Sciatic nerve (tissue), 2 donors: ENCODE measurements at regions not wholly inside any gene's neighbourhood (a gene's known extent, or its start where the extent isn't known, plus 50 kb on each side); places are given as distances from the start of the nearest gene placed in this dataset.

Experiments used
- ATAC-seq: fragments of 200-7000 bp; cut with Tn5 transposase; one replicate; pipeline ENCODE4 v1.9.1; 2020; ENCODE audit warnings: mild to moderate bottlenecking, moderate library complexity
- DNase-seq: peaks from one replicate; pipeline ENCODE4 v3.0.0-alpha.2; 2020; ENCODE audit warnings: low spot score
- intact Hi-C: fragments of 100-400 bp; cut with DNase I; formaldehyde crosslinking; loops from one replicate; pipeline ENCODE4 v1.14.2; 2022
- donor health status: DM: no; HTN: no; CAD: no.
- donor health status: DM: no; HTN: no; CAD: no.

- ATAC-seq (no peak), DNase-seq (no peak)
- intact Hi-C loops, result no loop called here
These were observed 511.3 kb downstream of the FBXO15 start for GRCh38 chr18:73636355-73636754.

- DNase-seq (no peak), ATAC-seq (no peak)
- intact Hi-C loops, result no loop called here
These were observed 520.8 kb downstream of the FBXO15 start for GRCh38 chr18:73626859-73627258.

- intact Hi-C loops, result no loop called here
- ATAC-seq (no peak), DNase-seq (no peak)
These were observed 521.4 kb downstream of the FBXO15 start for GRCh38 chr18:73626221-73626620.

GRCh38 chr18:73621091-73621490, 526.5 kb downstream of the FBXO15 start:
- no peak for ATAC-seq
- intact Hi-C loops, result no loop called here
- DNase-seq, result no peak

GRCh38 chr18:73617981-73618380, 529.7 kb downstream of the FBXO15 start:
- no peak for DNase-seq
- intact Hi-C loops, result loop anchor here (1.0 kb wide), 1 partner anchor 18 kb away; no protein-coding TSS in a partner anchor
- no peak for ATAC-seq

GRCh38 chr18:73615506-73615905, 532.1 kb downstream of the FBXO15 start:
- no peak for ATAC-seq
- intact Hi-C loops, result no loop called here
- no peak for DNase-seq

GRCh38 chr18:73614812-73615211, 532.8 kb downstream of the FBXO15 start:
- ATAC-seq (no peak), DNase-seq (no peak)
- intact Hi-C loops, result no loop called here

GRCh38 chr18:73613706-73614340, 533.8 kb downstream of the FBXO15 start:
- intact Hi-C loops, result no loop called here
- DNase-seq (no peak), ATAC-seq (no peak)

- no peak for DNase-seq
- intact Hi-C loops, result no loop called here
- ATAC-seq, result no peak
These were observed 549.6 kb downstream of the FBXO15 start for GRCh38 chr18:73597832-73598615.

- intact Hi-C loops, result no loop called here
- no peak for DNase-seq
- ATAC-seq, result no peak
These were observed 552.9 kb downstream of the FBXO15 start for GRCh38 chr18:73594749-73595148.

- DNase-seq (no peak), ATAC-seq (no peak)
- intact Hi-C loops, result no loop called here
These were observed 554.4 kb downstream of the FBXO15 start for GRCh38 chr18:73593207-73593606.

GRCh38 chr18:73590950-73591349, 556.7 kb downstream of the FBXO15 start:
- no peak for DNase-seq
- ATAC-seq, result no peak
- intact Hi-C loops, result loop anchor here (2.0 kb wide), 1 partner anchor 38 kb away; no protein-coding TSS in a partner anchor

- DNase-seq (no peak), ATAC-seq (no peak)
- intact Hi-C loops, result no loop called here
These were observed 567.9 kb downstream of the FBXO15 start for GRCh38 chr18:73579698-73580097.

- ATAC-seq (no peak), DNase-seq (no peak)
- intact Hi-C loops, result no loop called here
These were observed 570.3 kb downstream of the FBXO15 start for GRCh38 chr18:73577365-73577764.

- ATAC-seq (no peak), DNase-seq (no peak)
- intact Hi-C loops, result no loop called here
These were observed 583.6 kb downstream of the FBXO15 start for GRCh38 chr18:73563901-73564472.

- no peak for DNase-seq
- intact Hi-C loops, result no loop called here
These were observed 584.3 kb downstream of the FBXO15 start for GRCh38 chr18:73563345-73563744.

GRCh38 chr18:73556904-73557303, 590.7 kb downstream of the FBXO15 start:
- DNase-seq (no peak), ATAC-seq (no peak)
- intact Hi-C loops, result no loop called here

More at GRCh38 chr18:73563345-73563744, 584.3 kb downstream of the FBXO15 start:
- no peak for ATAC-seq

GRCh38 chr18:73552171-73552570, 595.5 kb downstream of the FBXO15 start:
- ATAC-seq (no peak), DNase-seq (no peak)
- intact Hi-C loops, result loop anchor here (2.0 kb wide), 1 partner anchor 39 kb away; no protein-coding TSS in a partner anchor

- intact Hi-C loops, result no loop called here
- DNase-seq (no peak), ATAC-seq (no peak)
These were observed 596.4 kb downstream of the FBXO15 start for GRCh38 chr18:73551211-73551610.

GRCh38 chr18:73549236-73549635, 598.4 kb downstream of the FBXO15 start:
- intact Hi-C loops, result no loop called here
- DNase-seq (no peak), ATAC-seq (no peak)
